ENCODE measurements at regions not wholly inside any gene's neighbourhood (a gene's known extent, or its start where the extent isn't known, plus 50 kb on each side); places are given as distances from the start of the nearest gene placed in this dataset.

GRCh38 chr1:238205045-238205662 is 314.4 kb upstream of the ZP4 start:
- no peaks in the 10 kb centered on the region for H3K9me3 ChIP-seq

GRCh38 chr1:238201992-238202391 is 311.3 kb upstream of the ZP4 start:
- TF ChIP-seq CTCF (IDR thresholded peaks at IDR 0.05; ENCODE audit: low read depth, low read length) = no peak
- Histone ChIP-seq H3K9me3 (no peaks in the 10 kb centered on the region), H3K27me3 (no peaks in the 10 kb centered on the region), H3K36me3 (no peaks in the 10 kb centered on the region), H3K4me3 (ENCODE audit: low read depth, low read length) (no peak overlapping the region), H3K4me1 (no peaks in the 10 kb centered on the region)
- DNase-seq = no peak

More at GRCh38 chr1:238205045-238205662, 314.4 kb upstream of the ZP4 start:
- H3K36me3 ChIP-seq = no peaks in the 10 kb centered on the region
- H3K4me3 ChIP-seq (ENCODE audit: low read depth, low read length) = no peak overlapping the region
- DNase-seq = no peak
- TF ChIP-seq CTCF (IDR thresholded peaks at IDR 0.05; ENCODE audit: low read depth, low read length) = no peak
- H3K27me3 ChIP-seq = no peaks in the 10 kb centered on the region
- H3K4me1 ChIP-seq = no peaks in the 10 kb centered on the region

- Histone ChIP-seq H3K4me1 (no peaks in the 10 kb centered on the region), H3K27me3 (no peaks in the 10 kb centered on the region), H3K4me3 (ENCODE audit: low read depth, low read length) (no peak overlapping the region), H3K36me3 (no peaks in the 10 kb centered on the region), H3K9me3 (no peaks in the 10 kb centered on the region)
- TF ChIP-seq CTCF (IDR thresholded peaks at IDR 0.05; ENCODE audit: low read depth, low read length) = no peak
- DNase-seq = no peak
Measured at GRCh38 chr1:238199325-238199724, 308.6 kb upstream of the ZP4 start.

- no peak for DNase-seq
- no peaks in the 10 kb centered on the region for H3K36me3 ChIP-seq
- H3K4me3 ChIP-seq (ENCODE audit: low read depth, low read length) = no peak overlapping the region
- H3K9me3 ChIP-seq = no peaks in the 10 kb centered on the region
- no peak for TF ChIP-seq CTCF (IDR thresholded peaks at IDR 0.05; ENCODE audit: low read depth, low read length)
- H3K27me3 ChIP-seq = no peaks in the 10 kb centered on the region
- no peaks in the 10 kb centered on the region for H3K4me1 ChIP-seq
Measured at GRCh38 chr1:238196516-238196915, 305.8 kb upstream of the ZP4 start.

- no peak overlapping the region for H3K4me3 ChIP-seq (ENCODE audit: low read depth, low read length)
- no peaks in the 10 kb centered on the region for H3K4me1 ChIP-seq
- no peaks in the 10 kb centered on the region for H3K27me3 ChIP-seq
- H3K36me3 ChIP-seq = no peaks in the 10 kb centered on the region
- no peaks in the 10 kb centered on the region for H3K9me3 ChIP-seq
- DNase-seq = no peak
- TF ChIP-seq CTCF (IDR thresholded peaks at IDR 0.05; ENCODE audit: low read depth, low read length) = no peak
Measured at GRCh38 chr1:238191170-238191569, 300.4 kb upstream of the ZP4 start.

- Histone ChIP-seq H3K9me3 (no peaks in the 10 kb centered on the region), H3K27me3 (no peaks in the 10 kb centered on the region), H3K4me3 (ENCODE audit: low read depth, low read length) (no peak overlapping the region), H3K4me1 (no peaks in the 10 kb centered on the region), H3K36me3 (no peaks in the 10 kb centered on the region)
- 0 out of 2 replicates have a peak, but pooled peaks have one; percentile 3 for TF ChIP-seq CTCF (IDR thresholded peaks at IDR 0.05; ENCODE audit: low read depth, low read length)
- DNase-seq = no peak
Measured at GRCh38 chr1:238187575-238187949, 296.8 kb upstream of the ZP4 start.

Measured in BE2C (cell line).